Left ventricle myocardium inferior (tissue), 1 donor: ENCODE measurements at regions not wholly inside any gene's neighbourhood (a gene's known extent, or its start where the extent isn't known, plus 50 kb on each side); places are given as distances from the start of the nearest gene placed in this dataset.

Experiments used
- DNase-seq: peaks from one replicate; pipeline ENCODE4 v3.0.0-alpha.2; 2020
- H3K27ac ChIP-seq: fragments of 200-600 bp; replicated peaks from 2 replicates; pipeline ENCODE4 v1.8.0; 2021
- H3K27me3 ChIP-seq: fragments of 200-600 bp; 2 replicates; pipeline ENCODE4 v1.8.0; 2021; ENCODE audit warnings: low read depth
- H3K36me3 ChIP-seq: fragments of 200-600 bp; 2 replicates; pipeline ENCODE4 v1.8.0; 2021
- H3K4me1 ChIP-seq: fragments of 200-600 bp; 2 replicates; pipeline ENCODE4 v1.8.0; 2021
- H3K4me3 ChIP-seq: fragments of 200-600 bp; 2 replicates; pipeline ENCODE4 v1.8.0; 2021; ENCODE audit warnings: mild to moderate bottlenecking, moderate library complexity
- H3K9me3 ChIP-seq: fragments of 200-600 bp; replicated peaks from 2 replicates; pipeline ENCODE4 v1.8.0; 2021
- intact Hi-C: fragments of 100-400 bp; cut with micrococcal nuclease; formaldehyde crosslinking; loops from one replicate; pipeline ENCODE4 v1.11.0; 2022
- TF ChIP-seq, protein P1 (sequence below): fragments of 200-600 bp; IDR thresholded peaks from 2 replicates; pipeline ENCODE4 v1.8.0; 2021; ENCODE audit warnings: antibody characterized with exemption, mild to moderate bottlenecking, borderline replicate concordance
- donor health status: DM: no; HTN: yes; CAD: no; lungs with severe emphysema.

- intact Hi-C loops, result no loop called here
- Histone ChIP-seq H3K36me3 (no peaks in the 10 kb centered on the region), H3K27ac (no peak overlapping the region)
These were observed 173.5 kb downstream of the LMBRD1 start for GRCh38 chr6:69623357-69623756.

GRCh38 chr6:69622924-69623323 lies 173.9 kb downstream of the LMBRD1 start:
- intact Hi-C loops, result no loop called here
- no peak overlapping the region for H3K27ac ChIP-seq
- no peaks in the 10 kb centered on the region for H3K4me1 ChIP-seq
- DNase-seq, result no peak
- peaks cover 5% of the 10 kb centered on the region for H3K27me3 ChIP-seq
- H3K4me3 ChIP-seq, result no peak overlapping the region
- H3K9me3 ChIP-seq, result no peaks in the 10 kb centered on the region
- TF ChIP-seq, protein P1, sequence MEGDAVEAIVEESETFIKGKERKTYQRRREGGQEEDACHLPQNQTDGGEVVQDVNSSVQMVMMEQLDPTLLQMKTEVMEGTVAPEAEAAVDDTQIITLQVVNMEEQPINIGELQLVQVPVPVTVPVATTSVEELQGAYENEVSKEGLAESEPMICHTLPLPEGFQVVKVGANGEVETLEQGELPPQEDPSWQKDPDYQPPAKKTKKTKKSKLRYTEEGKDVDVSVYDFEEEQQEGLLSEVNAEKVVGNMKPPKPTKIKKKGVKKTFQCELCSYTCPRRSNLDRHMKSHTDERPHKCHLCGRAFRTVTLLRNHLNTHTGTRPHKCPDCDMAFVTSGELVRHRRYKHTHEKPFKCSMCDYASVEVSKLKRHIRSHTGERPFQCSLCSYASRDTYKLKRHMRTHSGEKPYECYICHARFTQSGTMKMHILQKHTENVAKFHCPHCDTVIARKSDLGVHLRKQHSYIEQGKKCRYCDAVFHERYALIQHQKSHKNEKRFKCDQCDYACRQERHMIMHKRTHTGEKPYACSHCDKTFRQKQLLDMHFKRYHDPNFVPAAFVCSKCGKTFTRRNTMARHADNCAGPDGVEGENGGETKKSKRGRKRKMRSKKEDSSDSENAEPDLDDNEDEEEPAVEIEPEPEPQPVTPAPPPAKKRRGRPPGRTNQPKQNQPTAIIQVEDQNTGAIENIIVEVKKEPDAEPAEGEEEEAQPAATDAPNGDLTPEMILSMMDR, result no peak
- H3K36me3 ChIP-seq, result no peaks in the 10 kb centered on the region

More at GRCh38 chr6:69623357-69623756, 173.5 kb downstream of the LMBRD1 start:
- Histone ChIP-seq H3K4me3 (no peak overlapping the region), H3K9me3 (no peaks in the 10 kb centered on the region), H3K4me1 (no peaks in the 10 kb centered on the region), H3K27me3 (peaks cover 5% of the 10 kb centered on the region)
- TF ChIP-seq, protein P1, result no peak
- no peak for DNase-seq

DNA sequence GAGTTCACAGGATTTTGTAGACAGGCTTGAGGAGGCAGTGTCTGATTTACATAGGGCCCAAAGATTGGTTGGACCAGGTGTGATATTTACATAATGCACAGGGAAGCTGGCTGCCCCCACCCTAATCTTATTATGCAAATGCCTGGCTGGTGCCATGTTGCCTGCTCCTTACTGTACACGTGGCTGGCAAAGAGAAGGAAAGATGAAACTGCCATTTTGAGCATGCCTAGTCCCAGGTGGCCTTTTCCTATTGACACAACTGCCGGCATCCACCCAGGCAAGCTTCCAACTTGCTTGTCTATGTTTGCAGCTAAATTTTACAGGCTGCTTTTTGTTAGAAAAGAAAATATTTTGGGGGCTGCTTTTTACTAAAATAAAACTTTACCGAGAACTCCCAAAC lies 174.6 kb downstream of the LMBRD1 start:
- H3K27ac ChIP-seq, result no peak overlapping the region
- H3K36me3 ChIP-seq, result no peaks in the 10 kb centered on the region
- no peak for DNase-seq
- TF ChIP-seq, protein P1, result no peak
- H3K4me3 ChIP-seq, result no peak overlapping the region
- peaks cover 5% of the 10 kb centered on the region for H3K27me3 ChIP-seq
- H3K4me1 ChIP-seq, result no peaks in the 10 kb centered on the region
- H3K9me3 ChIP-seq, result no peaks in the 10 kb centered on the region
- intact Hi-C loops, result no loop called here

DNA sequence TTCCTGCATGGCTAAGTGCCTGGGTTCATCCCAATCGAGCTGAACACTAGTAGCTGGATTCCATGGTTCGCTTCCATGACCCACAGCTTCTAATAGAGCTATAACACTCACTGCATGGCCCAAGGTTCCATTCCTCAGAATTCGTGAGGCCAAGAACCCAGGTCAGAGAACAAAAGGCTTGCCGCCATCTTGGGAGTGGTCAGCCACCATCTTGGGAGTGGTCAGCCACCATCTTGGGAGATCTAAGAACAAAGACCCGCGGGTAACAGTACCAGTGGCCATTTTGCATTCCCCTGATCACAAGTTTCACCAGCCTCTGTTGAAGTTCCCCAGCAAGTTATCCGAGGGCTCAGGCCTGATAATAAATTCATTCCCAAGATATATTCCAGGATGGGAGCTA lies 179.6 kb downstream of the LMBRD1 start:
- H3K4me1 ChIP-seq, result no peaks in the 10 kb centered on the region
- TF ChIP-seq, protein P1, result no peak
- intact Hi-C loops, result no loop called here

DNA sequence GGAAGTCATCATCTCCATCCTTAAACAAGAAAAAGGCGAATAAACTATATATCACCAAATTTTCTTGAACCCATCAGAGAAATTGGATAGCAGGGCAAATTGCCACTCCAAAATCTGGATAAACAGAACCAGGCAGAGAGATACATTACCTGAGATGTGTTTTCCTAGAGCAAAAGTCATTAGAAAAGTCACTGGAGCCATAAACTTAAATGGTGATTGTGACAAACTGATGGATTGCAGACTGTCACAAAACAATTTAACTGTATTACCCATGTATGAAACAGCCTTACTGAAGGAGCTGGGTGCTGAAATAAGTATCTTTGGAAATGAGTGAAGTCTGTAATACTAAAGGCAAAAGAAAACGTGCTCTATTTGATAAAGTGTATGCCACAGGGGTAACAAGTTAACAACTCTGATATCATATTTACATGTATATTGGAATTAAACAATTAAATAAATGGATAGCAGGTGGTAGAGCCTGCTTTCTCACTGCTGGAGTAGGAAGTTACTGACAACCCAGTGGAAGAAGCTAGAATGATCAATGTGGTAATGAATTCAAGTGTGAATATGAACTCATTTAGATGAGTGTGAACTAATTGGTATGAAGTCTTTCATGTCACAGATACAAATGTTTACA lies 186.9 kb downstream of the LMBRD1 start:
- intact Hi-C loops, result no loop called here
- Histone ChIP-seq H3K4me1 (no peaks in the 10 kb centered on the region), H3K27me3 (no peaks in the 10 kb centered on the region), H3K36me3 (no peaks in the 10 kb centered on the region), H3K9me3 (peaks cover 5% of the 10 kb centered on the region), H3K4me3 (no peak overlapping the region), H3K27ac (no peak overlapping the region)
- DNase-seq, result no peak
- TF ChIP-seq, protein P1, result no peak

More for the DNA sequence above, 179.6 kb downstream of the LMBRD1 start:
- H3K4me3 ChIP-seq, result no peak overlapping the region
- H3K9me3 ChIP-seq, result no peaks in the 10 kb centered on the region
- no peak overlapping the region for H3K27ac ChIP-seq
- peaks cover 2% of the 10 kb centered on the region for H3K27me3 ChIP-seq
- no peaks in the 10 kb centered on the region for H3K36me3 ChIP-seq
- DNase-seq, result no peak
